ENCODE measurements at regions not wholly inside any gene's neighbourhood (a gene's known extent, or its start where the extent isn't known, plus 50 kb on each side); places are given as distances from the start of the nearest gene placed in this dataset.
"Not testable (repeated sequence)": the region's sequence is repeated elsewhere in the genome, so short reads cannot be mapped to it uniquely, and the experiment has no call there.

DNA sequence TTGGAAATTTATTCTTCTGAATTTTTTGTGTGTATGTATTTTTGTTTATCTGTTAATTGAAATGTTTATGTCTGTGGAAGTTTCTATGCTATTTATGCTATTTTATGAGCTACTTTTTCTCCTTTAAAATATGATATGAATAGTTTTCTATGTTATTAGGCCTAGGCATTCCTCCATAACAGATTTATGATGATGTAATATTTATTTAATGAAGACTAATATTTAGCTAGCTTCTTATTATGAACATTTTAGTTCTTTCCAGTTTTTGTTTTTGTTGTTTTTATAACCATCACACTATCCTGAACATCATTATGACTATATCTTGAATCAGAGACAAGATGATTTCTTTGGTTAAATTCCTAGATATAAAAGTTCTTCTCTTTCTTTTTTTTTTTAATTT lies 70.7 kb downstream of the P2RY1 start:
- Histone ChIP-seq H3K4me1 (no peaks in the 10 kb centered on the region), H3K9me3 (no peaks in the 10 kb centered on the region), H3K4me3 (no peak overlapping the region), H3K36me3 (no peaks in the 10 kb centered on the region), H3K27ac (no peak overlapping the region), H3K27me3 (no peaks in the 10 kb centered on the region)
- DNase-seq (no peak), FAIRE-seq (peak; percentile 43), ATAC-seq (no peak)
- intact Hi-C loops (cut with DNase I), result no loop called here
- TF ChIP-seq CTCF (IDR thresholded peaks at IDR 0.05), result no peak

DNA sequence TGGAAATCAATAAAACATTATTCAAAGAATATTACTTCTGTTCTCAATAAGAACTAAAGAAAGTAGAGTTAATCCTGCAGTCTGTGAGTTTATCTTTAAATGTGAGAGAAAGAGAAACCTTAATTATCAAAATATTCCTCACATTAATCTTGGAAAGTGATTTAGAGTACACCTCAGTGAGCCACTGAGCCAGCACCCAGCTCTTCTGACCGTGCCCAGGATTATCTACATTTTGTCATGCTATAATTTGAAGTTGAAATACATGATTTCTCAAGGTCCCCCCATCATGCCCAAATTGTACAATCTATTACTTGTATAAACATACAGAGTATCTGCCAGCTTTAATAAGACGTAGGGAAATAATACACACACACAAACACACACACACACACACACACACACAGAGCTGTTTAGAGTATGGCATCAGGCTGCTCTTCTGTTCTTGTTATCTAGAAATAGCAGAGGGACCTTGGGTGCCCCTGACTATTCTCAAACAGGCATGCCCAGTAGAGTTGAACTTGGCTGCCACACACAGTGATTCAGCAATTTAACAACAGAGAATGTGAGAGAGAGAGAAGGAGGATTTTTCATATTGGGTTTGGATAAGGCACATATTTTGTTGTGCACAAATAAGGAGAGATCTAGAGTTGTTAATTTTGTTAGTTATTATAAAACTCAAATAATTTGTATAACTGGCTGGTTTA lies 74.4 kb downstream of the P2RY1 start:
- DNase-seq (peak in 1 of 6 donors; percentile 13), FAIRE-seq (no peak), ATAC-seq (peak in 3 of 4 donors; percentile 50 to 65 (median 55))
- Histone ChIP-seq H3K27me3 (no peaks in the 10 kb centered on the region), H3K4me3 (no peak overlapping the region), H3K36me3 (no peaks in the 10 kb centered on the region), H3K4me1 (no peaks in the 10 kb centered on the region), H3K27ac (no peak overlapping the region), H3K9me3 (no peaks in the 10 kb centered on the region)
- intact Hi-C loops (cut with DNase I), result no loop called here
- TF ChIP-seq CTCF (IDR thresholded peaks at IDR 0.05), result no peak
- WGBS, 2 donors, result 15 to 17% methylated on average over 2 of the region's 2 CpGs

- Histone ChIP-seq H3K27ac (no peak overlapping the region), H3K36me3 (no peaks in the 10 kb centered on the region), H3K27me3 (no peaks in the 10 kb centered on the region), H3K4me1 (no peaks in the 10 kb centered on the region), H3K4me3 (no peak overlapping the region), H3K9me3 (no peaks in the 10 kb centered on the region)
- ATAC-seq, result no peak
- no peak for TF ChIP-seq CTCF (IDR thresholded peaks at IDR 0.05)
- intact Hi-C loops (cut with DNase I), result no loop called here
- DNase-seq, result no peak
- no peak for FAIRE-seq
- 77 to 91% methylated on average over 4 of the region's 4 CpGs for WGBS, 2 donors
These were observed 75.3 kb downstream of the P2RY1 start for GRCh38 chr3:152910211-152910610.

GRCh38 chr3:152910966-152911365 lies 76.0 kb downstream of the P2RY1 start:
- TF ChIP-seq CTCF (IDR thresholded peaks at IDR 0.05), result no peak
- Histone ChIP-seq H3K4me1 (no peaks in the 10 kb centered on the region), H3K36me3 (no peaks in the 10 kb centered on the region), H3K4me3 (no peak overlapping the region), H3K9me3 (no peaks in the 10 kb centered on the region), H3K27me3 (no peaks in the 10 kb centered on the region), H3K27ac (no peak overlapping the region)
- ATAC-seq (no peak), FAIRE-seq (no peak), DNase-seq (no peak)
- intact Hi-C loops (cut with DNase I), result no loop called here
- 49 to 61% methylated on average over 1 of the region's 1 CpG for WGBS, 2 donors

DNA sequence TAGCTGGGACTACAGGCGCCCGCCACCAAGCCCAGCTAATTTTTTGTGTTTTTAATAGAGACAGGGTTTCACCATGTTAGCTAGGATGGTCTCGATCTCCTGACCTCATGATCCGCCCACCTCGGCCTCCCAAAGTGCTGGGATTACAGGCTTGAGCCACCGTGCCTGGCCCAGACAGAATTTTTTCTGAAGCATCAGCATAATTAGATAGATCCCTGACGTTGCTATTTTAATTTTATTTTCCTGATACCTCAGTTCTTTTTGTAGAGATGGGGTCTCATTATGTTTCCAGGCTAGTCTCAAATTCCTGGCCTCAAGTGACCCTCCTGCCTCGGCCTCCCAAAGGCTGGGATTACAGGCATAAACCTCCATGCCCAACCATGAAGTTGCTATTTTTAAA lies 79.8 kb downstream of the P2RY1 start:
- H3K4me3 ChIP-seq; intact Hi-C loops (cut with DNase I); H3K36me3 ChIP-seq; DNase-seq; H3K27me3 ChIP-seq; H3K4me1 ChIP-seq; H3K9me3 ChIP-seq; FAIRE-seq; H3K27ac ChIP-seq; ATAC-seq: not testable (repeated sequence)
- WGBS, 2 donors, result 77 to 83% methylated on average over 8 of the region's 8 CpGs
